ENCODE measurements at regions not wholly inside any gene's neighbourhood (a gene's known extent, or its start where the extent isn't known, plus 50 kb on each side); places are given as distances from the start of the nearest gene placed in this dataset.

GRCh38 chr3:104145164-104145563 lies 1221.5 kb upstream of the ALCAM start:
- TF ChIP-seq SUZ12 (IDR thresholded peaks at IDR 0.05; ENCODE audit: extremely low read depth, insufficient read depth, insufficient read length) (no peak), ZNF274 (IDR thresholded peaks at IDR 0.05; ENCODE audit: low read depth, low read length) (no peak), YY1 (IDR thresholded peaks at IDR 0.05; ENCODE audit: insufficient read depth, insufficient read length) (no peak)
